ENCODE measurements at regions not wholly inside any gene's neighbourhood (a gene's known extent, or its start where the extent isn't known, plus 50 kb on each side); places are given as distances from the start of the nearest gene placed in this dataset.
A peak's percentile ranks its signal among the peaks of the same experiment; 100 is the strongest.

DNA sequence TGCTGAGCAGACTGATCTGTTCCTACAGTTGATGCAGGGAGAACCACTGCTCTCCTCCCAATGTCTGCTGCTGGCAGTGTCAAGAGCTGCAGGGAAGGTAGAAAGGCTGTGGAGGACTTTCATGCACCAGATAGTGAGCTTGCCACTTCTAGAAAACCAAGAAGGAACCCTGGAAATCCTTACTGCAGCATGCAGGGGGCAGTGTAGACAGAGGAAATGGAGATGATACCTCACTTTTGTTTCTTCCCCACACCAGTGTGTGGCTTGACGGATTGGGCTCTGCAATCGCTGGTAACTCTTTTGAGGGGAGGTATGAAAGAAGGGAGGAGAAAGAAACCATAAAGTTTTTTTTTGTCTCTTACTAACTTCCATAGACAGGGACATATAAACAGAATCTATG is 480.7 kb downstream of the DMAC1 start:
- no peak overlapping the region for H2AFZ ChIP-seq (ENCODE audit: low read length)
- H2BK20ac ChIP-seq (ENCODE audit: low read length) = no peak overlapping the region
- no peak overlapping the region for H3K4me3 ChIP-seq (ENCODE audit: extremely low read depth in 1 of 4, insufficient read depth in 2 of 4, low read depth in 3 of 4, low read length in 4 of 4)
- H2BK12ac ChIP-seq (ENCODE audit: low read depth, low read length) = no peak overlapping the region
- FAIRE-seq (no peak), DNase-seq (ENCODE audit: low read depth in 1 of 2, low spot score in 2 of 2) (no peak)
- H3K23me2 ChIP-seq (ENCODE audit: low read depth, low read length) = no peaks in the 10 kb centered on the region
- no peaks in the 10 kb centered on the region for H3K27me3 ChIP-seq (replicated peaks in 1 of 4; ENCODE audit: control insufficient read depth in 3 of 4, extremely low read depth in 1 of 4, insufficient read depth in 3 of 4, low read length in 3 of 4)
- H3K18ac ChIP-seq (ENCODE audit: extremely low read depth, low read length) = no peak overlapping the region
- no peaks in the 10 kb centered on the region for H3K79me2 ChIP-seq (ENCODE audit: control insufficient read depth in 1 of 2, insufficient read depth in 2 of 2, low read length in 2 of 2)
- ChIA-PET POLR2A (ENCODE audit: partially characterized antibody) (no interaction called here), CTCF (ENCODE audit: partially characterized antibody) (interaction anchor here (0.7 to 1.1 kb wide), 2 partner anchors 127 to 1077 kb away, joined by 3 read pairs; no protein-coding TSS in a partner anchor)
- 92% methylated on average over 2 of the region's 2 CpGs; no CpG with 5 or more reads in 1 of the 2 experiments for WGBS, 2 experiments (ENCODE audit: extremely low coverage in 1 of 2, insufficient coverage in 1 of 2, insufficient read length in 1 of 2, insufficient replicate concordance in 2 of 2, low coverage in 1 of 2, low lambda C conversion rate in 2 of 2, missing lambda C conversion rate in 1 of 2)
- no peak overlapping the region for H3K27ac ChIP-seq (ENCODE audit: low read depth, low read length)
- H3K4me2 ChIP-seq (ENCODE audit: insufficient read depth in 1 of 2, low read depth in 2 of 2, low read length in 2 of 2) = no peak overlapping the region
- no peak overlapping the region for H3K9ac ChIP-seq (replicated peaks in 1 of 4; ENCODE audit: extremely low read depth in 1 of 4, low read depth in 3 of 4, low read length in 3 of 4)
- H3K14ac ChIP-seq (ENCODE audit: insufficient read length) = no peak overlapping the region
- H3K36me3 ChIP-seq (ENCODE audit: control insufficient read depth in 2 of 4, insufficient read depth in 4 of 4, low read length in 3 of 4) = no peaks in the 10 kb centered on the region
- no peak overlapping the region for H2BK120ac ChIP-seq (replicated peaks; ENCODE audit: low read depth, low read length)
- no peak overlapping the region for H4K8ac ChIP-seq (ENCODE audit: extremely low read depth, insufficient read depth, low read length)
- TF ChIP-seq RXRA (IDR thresholded peaks at IDR 0.05; ENCODE audit: insufficient read depth, low read depth, low read length) (no peak), SAP30 (IDR thresholded peaks at IDR 0.05; ENCODE audit: insufficient read depth, insufficient replicate concordance, low read length) (no peak), SUZ12 (IDR thresholded peaks at IDR 0.05; ENCODE audit: low read length) (no peak), SP4 (IDR thresholded peaks at IDR 0.05; ENCODE audit: low read length) (no peak), HDAC6 (IDR thresholded peaks at IDR 0.05; ENCODE audit: low read depth, low read length) (no peak), RBBP5 (IDR thresholded peaks at IDR 0.05; ENCODE audit: borderline replicate concordance, low read depth, low read length) (no peak), CHD2 (IDR thresholded peaks at IDR 0.05; ENCODE audit: low read length) (no peak), GTF2F1 (IDR thresholded peaks at IDR 0.05; ENCODE audit: borderline replicate concordance, low read depth, low read length) (no peak)
- H4K5ac ChIP-seq (ENCODE audit: insufficient read length, low read depth, low read length) = no peak overlapping the region
- H3K23ac ChIP-seq (ENCODE audit: insufficient read length) = peak overlapping the region; percentile 77
- no peaks in the 10 kb centered on the region for H3K79me1 ChIP-seq (ENCODE audit: low read depth, low read length)
- H4K91ac ChIP-seq (replicated peaks; ENCODE audit: insufficient read length, low read length) = no peak overlapping the region
- no peaks in the 10 kb centered on the region for H3K9me3 ChIP-seq (ENCODE audit: insufficient read depth in 2 of 2, low read depth in 1 of 2, low read length in 1 of 2)
- H3K56ac ChIP-seq (replicated peaks; ENCODE audit: insufficient read length, low read depth, low read length) = no peak overlapping the region
- no peak overlapping the region for H2AK5ac ChIP-seq (ENCODE audit: low read depth, low read length)
- no peaks in the 10 kb centered on the region for H4K20me1 ChIP-seq (replicated peaks in 1 of 2; ENCODE audit: control insufficient read depth in 1 of 2, insufficient read depth in 2 of 2, low read length in 2 of 2)
- H3K4me1 ChIP-seq (replicated peaks in 1 of 4; ENCODE audit: control insufficient read depth in 3 of 4, insufficient read depth in 4 of 4, low read length in 3 of 4) = peaks cover 0 to 5% (median 0%) of the 10 kb centered on the region in 4 experiments; a peak in 3 of 7 replicates
- H3K4ac ChIP-seq (replicated peaks; ENCODE audit: insufficient read length, low read depth, low read length) = no peak overlapping the region
- no peak overlapping the region for H2BK15ac ChIP-seq (ENCODE audit: low read length)
- no peak overlapping the region for H2BK5ac ChIP-seq (ENCODE audit: low read depth, low read length)

Measured in H1 (cell line).